SU-DHL-6 (cell line): ENCODE measurements at regions not wholly inside any gene's neighbourhood (a gene's known extent, or its start where the extent isn't known, plus 50 kb on each side); places are given as distances from the start of the nearest gene placed in this dataset.

Source experiments
- H2AFZ ChIP-seq: fragments of 200-600 bp; sonication (generic); 2 replicates; pipeline ENCODE4 v1.6.1; 2014; ENCODE audit warnings: low read depth, mild to moderate bottlenecking, moderate library complexity, mixed read lengths, antibody characterized with exemption, low read length; ENCODE audit not compliant: severe bottlenecking
- H3F3A ChIP-seq: fragments of 200-600 bp; shearing (Covaris generic); 2 replicates; pipeline ENCODE4 v1.6.0; 2016; ENCODE audit warnings: antibody characterized with exemption, mild to moderate bottlenecking; ENCODE audit not compliant: insufficient read depth
- H3K27ac ChIP-seq: fragments of 200-600 bp; sonication (generic); 2 replicates; pipeline ENCODE4 v1.5.1; 2016; ENCODE audit warnings: low read depth, mild to moderate bottlenecking, low read length, moderate library complexity, mixed read lengths
- H3K27me3 ChIP-seq: fragments of 200-600 bp; sonication (generic), shearing (Covaris generic); 2 replicates; pipeline ENCODE4 v1.6.0; 2014; ENCODE audit warnings: mild to moderate bottlenecking, low read length
- H3K36me3 ChIP-seq: fragments of 200-600 bp; sonication (generic); 2 replicates; pipeline ENCODE4 v1.6.1; 2014; ENCODE audit warnings: mild to moderate bottlenecking, low read length, mixed read lengths
- H3K4me2 ChIP-seq: fragments of 300-600, 200-600 bp; shearing (Covaris generic), sonication (generic); 2 replicates; pipeline ENCODE4 v1.6.0; 2014; ENCODE audit warnings: low read length, low read depth, mild to moderate bottlenecking; ENCODE audit not compliant: poor library complexity, severe bottlenecking
- H3K4me3 ChIP-seq: fragments of 200-600 bp; sonication (generic); 2 replicates; pipeline ENCODE4 v1.5.1; 2014; ENCODE audit warnings: antibody characterized with exemption, low read length, mild to moderate bottlenecking, mixed read lengths; ENCODE audit not compliant: insufficient read depth, poor library complexity, severe bottlenecking
- H3K79me2 ChIP-seq: fragments of 200-600 bp; sonication (generic); 2 replicates; pipeline ENCODE4 v1.6.1; 2014; ENCODE audit warnings: mild to moderate bottlenecking, low read length, moderate library complexity; ENCODE audit not compliant: insufficient read depth
- H3K9ac ChIP-seq: fragments of 200-600 bp; sonication (generic); 2 replicates; pipeline ENCODE4 v1.7.0; 2014; ENCODE audit warnings: mild to moderate bottlenecking, low read length
- H3K9me2 ChIP-seq: fragments of 200-600 bp; sonication (generic); replicated peaks from 2 replicates; pipeline ENCODE4 v1.6.1; 2014; ENCODE audit warnings: low read length; ENCODE audit not compliant: insufficient read depth
- H3K9me3 ChIP-seq: fragments of 200-600 bp; sonication (generic); 2 replicates; pipeline ENCODE4 v1.6.1; 2014; ENCODE audit warnings: low read length, mixed read lengths; ENCODE audit not compliant: insufficient read depth
- H4K20me1 ChIP-seq: fragments of 200-600 bp; sonication (generic); 2 replicates; pipeline ENCODE4 v1.6.1; 2014; ENCODE audit warnings: low read depth, mild to moderate bottlenecking, antibody characterized with exemption, low read length, moderate library complexity, mixed read lengths
- EZH2phosphoT487 ChIP-seq: fragments of 200-600 bp; sonication (generic), shearing (Covaris generic); conservative IDR thresholded peaks from 2 replicates; pipeline ENCODE4 v1.6.1; 2018; ENCODE audit warnings: mild to moderate bottlenecking, antibody characterized with exemption, low read length, moderate library complexity, mixed read lengths
- TF ChIP-seq, protein P1 (sequence below): fragments of 200-600 bp; sonication (generic); IDR thresholded peaks from one replicate; pipeline ENCODE4 v1.5.1; 2017; ENCODE audit warnings: antibody characterized with exemption, mild to moderate bottlenecking, low read length, moderate library complexity; ENCODE audit not compliant: insufficient read depth, poor library complexity, severe bottlenecking

DNA sequence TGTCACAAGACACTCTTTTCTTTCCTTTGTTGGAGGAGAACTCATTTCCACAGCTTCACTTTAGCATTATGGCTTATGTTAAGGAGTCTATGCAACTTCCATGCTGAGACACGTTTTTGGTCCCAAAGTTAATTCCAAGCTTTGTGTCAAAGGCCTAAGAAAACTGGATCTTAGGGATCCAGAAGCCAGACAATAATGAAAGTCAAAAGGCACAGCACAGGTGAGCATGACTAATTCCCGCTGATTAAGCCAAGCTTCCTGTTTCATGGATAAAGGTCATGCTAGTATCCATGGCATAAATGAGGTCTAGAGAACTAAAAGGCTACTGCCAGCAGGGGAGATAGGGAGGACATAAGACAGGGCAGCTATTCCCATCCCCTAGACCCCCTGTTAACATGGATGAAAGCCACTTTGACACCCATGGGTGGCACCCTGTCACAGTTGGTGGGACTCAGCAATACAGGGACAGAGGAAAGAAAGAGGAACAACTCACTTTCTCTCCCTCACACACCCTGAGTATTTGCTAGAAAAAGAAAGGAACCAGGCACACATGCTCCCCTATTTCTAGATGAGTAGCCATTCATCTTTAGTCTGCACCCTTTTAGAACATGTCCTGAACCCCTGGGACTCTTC, 438.1 kb upstream of the CDH9 start:
- no peak overlapping the region for H2AFZ ChIP-seq
- no peak overlapping the region for H3K4me2 ChIP-seq
- no peaks in the 10 kb centered on the region for H3F3A ChIP-seq
- H3K27ac ChIP-seq = no peak overlapping the region
- no peaks in the 10 kb centered on the region for H3K27me3 ChIP-seq
- no peak overlapping the region for H3K9ac ChIP-seq
- H3K9me3 ChIP-seq = peaks cover 29% of the 10 kb centered on the region; the same call in 1 of the 2 replicates
- H3K36me3 ChIP-seq = no peaks in the 10 kb centered on the region
- H3K79me2 ChIP-seq = no peaks in the 10 kb centered on the region
- H4K20me1 ChIP-seq = no peaks in the 10 kb centered on the region
- no peak overlapping the region for H3K4me3 ChIP-seq
- no peaks in the 10 kb centered on the region for H3K9me2 ChIP-seq
- TF ChIP-seq, protein P1, sequence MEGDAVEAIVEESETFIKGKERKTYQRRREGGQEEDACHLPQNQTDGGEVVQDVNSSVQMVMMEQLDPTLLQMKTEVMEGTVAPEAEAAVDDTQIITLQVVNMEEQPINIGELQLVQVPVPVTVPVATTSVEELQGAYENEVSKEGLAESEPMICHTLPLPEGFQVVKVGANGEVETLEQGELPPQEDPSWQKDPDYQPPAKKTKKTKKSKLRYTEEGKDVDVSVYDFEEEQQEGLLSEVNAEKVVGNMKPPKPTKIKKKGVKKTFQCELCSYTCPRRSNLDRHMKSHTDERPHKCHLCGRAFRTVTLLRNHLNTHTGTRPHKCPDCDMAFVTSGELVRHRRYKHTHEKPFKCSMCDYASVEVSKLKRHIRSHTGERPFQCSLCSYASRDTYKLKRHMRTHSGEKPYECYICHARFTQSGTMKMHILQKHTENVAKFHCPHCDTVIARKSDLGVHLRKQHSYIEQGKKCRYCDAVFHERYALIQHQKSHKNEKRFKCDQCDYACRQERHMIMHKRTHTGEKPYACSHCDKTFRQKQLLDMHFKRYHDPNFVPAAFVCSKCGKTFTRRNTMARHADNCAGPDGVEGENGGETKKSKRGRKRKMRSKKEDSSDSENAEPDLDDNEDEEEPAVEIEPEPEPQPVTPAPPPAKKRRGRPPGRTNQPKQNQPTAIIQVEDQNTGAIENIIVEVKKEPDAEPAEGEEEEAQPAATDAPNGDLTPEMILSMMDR = no peak
- no peak for TF ChIP-seq EZH2phosphoT487

DNA sequence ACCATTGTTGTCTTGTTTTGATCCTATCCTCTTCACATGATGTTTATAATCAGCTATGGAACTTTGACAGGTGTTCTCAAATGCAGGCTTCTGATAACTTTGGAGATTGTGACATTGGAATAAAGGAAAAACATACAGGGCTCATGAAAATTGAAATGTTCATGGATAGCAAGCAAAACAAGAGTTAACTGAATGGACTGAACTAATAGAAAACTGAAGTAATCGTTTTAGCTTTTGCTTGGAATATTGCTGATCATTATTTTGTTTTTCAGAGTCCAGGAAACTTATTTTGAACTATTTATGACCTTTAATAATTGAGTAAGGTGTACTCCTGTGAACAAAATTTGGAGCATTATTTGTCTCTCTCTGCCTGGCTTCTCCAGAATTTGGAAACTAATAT, 436.7 kb upstream of the CDH9 start:
- Histone ChIP-seq H3K9me3 (peaks cover 29% of the 10 kb centered on the region; the same call in 1 of the 2 replicates), H3K27me3 (no peaks in the 10 kb centered on the region), H3K4me3 (no peak overlapping the region), H2AFZ (no peak overlapping the region), H3K27ac (no peak overlapping the region), H3F3A (no peaks in the 10 kb centered on the region), H3K4me2 (no peak overlapping the region), H3K9me2 (no peaks in the 10 kb centered on the region), H3K36me3 (no peaks in the 10 kb centered on the region), H3K79me2 (no peaks in the 10 kb centered on the region), H4K20me1 (no peaks in the 10 kb centered on the region), H3K9ac (no peak overlapping the region)
- TF ChIP-seq EZH2phosphoT487 = no peak
- TF ChIP-seq, protein P1 = no peak

DNA sequence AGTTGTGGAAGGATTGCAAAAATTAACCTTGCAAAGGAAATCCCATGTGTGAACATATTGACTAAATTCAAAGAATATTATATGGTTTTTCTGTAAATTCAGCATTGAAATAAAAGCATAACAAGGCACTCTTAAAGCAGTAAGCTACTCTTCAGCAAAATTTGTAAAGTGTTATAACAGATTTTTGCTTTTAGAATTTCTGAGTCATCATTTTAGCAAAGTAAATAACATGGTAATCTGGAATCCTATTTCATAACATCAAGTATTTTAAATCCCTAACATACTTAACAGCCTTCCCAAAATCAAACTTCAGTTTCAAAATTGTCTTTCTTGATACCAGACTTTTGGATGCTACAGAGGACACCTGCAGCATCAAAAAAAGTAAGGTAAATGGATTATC, 436.0 kb upstream of the CDH9 start:
- Histone ChIP-seq H4K20me1 (no peaks in the 10 kb centered on the region), H2AFZ (no peak overlapping the region), H3F3A (no peaks in the 10 kb centered on the region), H3K9me2 (no peaks in the 10 kb centered on the region), H3K27me3 (no peaks in the 10 kb centered on the region), H3K9me3 (peaks cover 29% of the 10 kb centered on the region; the same call in 1 of the 2 replicates), H3K4me2 (no peak overlapping the region), H3K27ac (no peak overlapping the region), H3K36me3 (no peaks in the 10 kb centered on the region), H3K9ac (no peak overlapping the region), H3K4me3 (no peak overlapping the region), H3K79me2 (no peaks in the 10 kb centered on the region)
- TF ChIP-seq, protein P1 = no peak
- TF ChIP-seq EZH2phosphoT487 = no peak
